ENCODE measurements at regions not wholly inside any gene's neighbourhood (a gene's known extent, or its start where the extent isn't known, plus 50 kb on each side); places are given as distances from the start of the nearest gene placed in this dataset.

GRCh38 chr21:35342440-35342839, 293.3 kb upstream of the RUNX1 start:
- FAIRE-seq (no peak), DNase-seq (ENCODE audit: low spot score in 2 of 2) (no peak)

- DNase-seq (ENCODE audit: low spot score in 2 of 2): no peak
- FAIRE-seq: no peak
Measured at GRCh38 chr21:35340273-35340672, 291.2 kb upstream of the RUNX1 start.

GRCh38 chr21:35338881-35339632, 290.0 kb upstream of the RUNX1 start:
- DNase-seq (ENCODE audit: low spot score in 2 of 2) (no peak), FAIRE-seq (no peak)

DNA sequence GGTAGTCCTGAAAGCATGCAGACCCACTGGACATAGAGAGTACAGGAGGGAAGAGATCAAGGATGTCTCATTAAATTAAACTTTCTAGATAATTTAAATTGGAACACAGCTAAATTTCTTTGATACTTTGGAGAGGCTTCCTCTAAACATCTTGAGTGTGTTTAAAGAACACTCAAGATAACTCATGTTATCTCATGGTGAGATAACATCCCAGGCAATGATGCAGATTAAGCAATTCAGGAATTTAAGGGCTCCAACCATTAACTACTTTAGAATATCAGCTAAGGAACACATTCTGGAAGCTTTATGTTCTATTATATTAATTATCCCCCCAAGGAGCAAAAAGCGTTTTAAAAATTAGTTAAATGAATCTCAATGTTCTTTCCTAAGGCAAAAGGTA, 289.2 kb upstream of the RUNX1 start:
- no peak for FAIRE-seq
- no peak for DNase-seq (ENCODE audit: low spot score in 2 of 2)

- FAIRE-seq: no peak
- DNase-seq (ENCODE audit: low spot score in 2 of 2): no peak
Measured at GRCh38 chr21:35337573-35337972, 288.5 kb upstream of the RUNX1 start.

DNA sequence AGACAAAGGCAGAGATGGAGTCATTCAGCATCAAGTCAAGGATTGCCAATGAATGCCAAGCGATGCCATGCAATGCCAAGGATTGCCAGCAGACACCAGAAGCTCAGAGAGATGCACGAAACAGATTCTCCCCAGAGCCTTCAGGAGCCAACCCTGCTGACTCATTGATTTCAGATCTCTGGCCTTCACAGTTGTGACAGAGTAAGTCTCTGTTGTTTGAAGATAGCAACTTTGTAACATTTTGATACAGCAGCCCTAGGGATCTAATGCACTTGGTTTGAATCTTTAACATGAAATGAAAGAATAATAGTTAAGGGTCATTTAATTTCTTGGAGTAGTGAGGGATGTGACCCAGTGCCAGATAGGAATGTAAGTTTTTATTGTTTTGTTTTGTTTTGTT, 287.4 kb upstream of the RUNX1 start:
- FAIRE-seq (no peak), DNase-seq (ENCODE audit: low spot score in 2 of 2) (no peak)

DNA sequence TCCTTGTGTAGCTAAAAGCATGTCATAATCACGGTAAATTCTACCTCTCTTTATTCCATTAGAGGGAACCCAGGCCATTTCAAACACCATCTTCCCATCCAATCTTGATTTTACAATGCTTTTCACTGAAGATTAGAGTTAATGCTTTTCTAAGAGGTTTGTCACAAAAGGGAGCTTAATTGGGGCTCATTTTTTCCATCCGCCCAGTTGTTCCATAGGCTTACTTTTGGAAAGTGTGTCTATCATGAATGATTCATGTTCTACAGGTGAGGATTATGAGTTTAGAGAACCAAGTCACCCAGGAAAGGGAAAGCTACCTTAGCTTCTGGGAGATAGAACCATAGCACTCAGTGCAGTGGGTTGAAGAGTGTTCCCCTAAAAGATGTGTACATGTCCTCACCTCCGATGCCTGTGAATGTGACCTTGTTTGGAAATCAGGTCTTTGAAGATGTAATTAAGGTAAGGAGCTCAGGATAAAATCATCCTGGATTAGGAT, 286.9 kb upstream of the RUNX1 start:
- no peak for FAIRE-seq
- DNase-seq (ENCODE audit: low spot score in 2 of 2): no peak

- no peak for FAIRE-seq
- DNase-seq (ENCODE audit: low spot score in 2 of 2): no peak
Measured at GRCh38 chr21:35333831-35334618, 284.9 kb upstream of the RUNX1 start.

DNA sequence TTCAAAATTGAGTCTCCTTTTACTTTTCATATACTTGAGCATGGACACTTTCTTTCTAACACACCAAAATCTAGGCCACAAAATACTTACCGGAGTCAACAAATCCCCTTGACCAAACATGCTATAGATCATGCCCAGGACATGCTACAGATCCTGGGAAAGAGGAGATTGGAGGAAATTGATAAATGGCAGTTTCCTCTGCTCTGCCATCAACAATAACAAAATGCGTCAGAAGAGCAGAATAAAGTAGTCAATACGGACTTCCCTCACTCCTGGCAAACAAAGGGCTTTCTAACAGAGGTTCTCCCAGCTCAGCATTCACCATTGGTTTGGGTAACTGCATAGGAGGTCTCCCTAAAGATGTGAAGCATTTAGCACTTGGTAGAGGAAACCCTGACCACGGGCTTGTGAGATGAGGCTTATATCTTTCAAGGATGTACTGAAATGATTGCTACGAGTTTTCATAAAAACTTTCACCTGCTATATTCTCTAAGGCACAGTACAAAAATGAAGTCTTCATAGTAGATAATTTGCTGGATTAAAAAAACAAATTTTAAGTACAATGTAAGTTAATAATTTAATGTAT, 283.8 kb upstream of the RUNX1 start:
- FAIRE-seq (no peak), DNase-seq (ENCODE audit: low spot score in 2 of 2) (no peak)

- DNase-seq (ENCODE audit: low spot score in 2 of 2) (no peak), FAIRE-seq (peak; percentile 33)
Measured at GRCh38 chr21:35329940-35330660, 281.0 kb upstream of the RUNX1 start.

DNA sequence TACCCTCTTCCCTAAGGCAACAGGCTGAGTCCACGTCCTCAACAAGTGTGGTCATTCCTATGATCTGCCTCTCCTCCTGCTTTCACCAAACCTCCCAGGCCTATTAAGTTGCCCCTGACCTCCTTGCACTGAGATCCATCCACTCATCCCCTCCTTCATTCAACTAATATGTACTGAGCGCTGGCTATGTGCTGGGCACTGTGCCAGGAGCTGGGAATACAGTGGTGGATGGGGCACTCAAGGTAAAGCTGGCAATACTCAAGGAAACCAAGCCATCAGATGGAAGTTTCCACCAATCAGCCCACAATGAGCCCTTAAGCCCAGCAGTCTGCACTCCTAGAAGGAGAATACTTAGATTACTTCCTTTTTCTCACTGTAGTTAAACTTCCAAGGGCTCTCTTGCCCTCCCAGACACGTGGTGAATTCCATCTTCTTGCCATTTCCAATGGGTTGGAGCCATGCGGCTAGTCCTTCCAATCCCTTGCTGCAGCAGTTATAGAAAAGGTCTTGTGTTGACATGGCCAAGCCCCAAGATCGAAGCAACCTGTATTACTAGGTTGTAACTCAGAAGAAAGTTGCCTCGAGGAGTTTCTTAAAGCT, 279.9 kb upstream of the RUNX1 start:
- FAIRE-seq (no peak), DNase-seq (ENCODE audit: low spot score in 2 of 2) (no peak)

DNA sequence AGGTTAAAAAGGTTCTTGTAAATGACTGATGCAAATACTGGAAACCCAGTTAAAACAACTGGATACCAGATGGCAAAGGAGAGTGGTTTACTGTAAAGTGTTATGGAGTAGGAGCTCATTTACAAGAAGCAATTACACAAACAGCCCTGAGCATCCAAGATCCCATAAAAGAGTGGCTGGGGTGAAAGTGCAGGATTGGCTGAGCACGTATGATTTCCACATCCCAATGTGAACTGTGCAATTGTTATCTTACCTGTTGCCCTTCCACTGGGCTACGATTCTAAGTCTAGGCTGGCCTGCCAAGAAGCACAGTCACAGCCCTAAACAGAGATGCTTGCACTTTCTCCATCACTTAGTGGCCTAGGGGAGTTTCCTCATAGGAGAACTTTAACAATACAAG, 277.6 kb upstream of the RUNX1 start:
- no peak for FAIRE-seq
- DNase-seq (ENCODE audit: low spot score in 2 of 2): no peak

DNA sequence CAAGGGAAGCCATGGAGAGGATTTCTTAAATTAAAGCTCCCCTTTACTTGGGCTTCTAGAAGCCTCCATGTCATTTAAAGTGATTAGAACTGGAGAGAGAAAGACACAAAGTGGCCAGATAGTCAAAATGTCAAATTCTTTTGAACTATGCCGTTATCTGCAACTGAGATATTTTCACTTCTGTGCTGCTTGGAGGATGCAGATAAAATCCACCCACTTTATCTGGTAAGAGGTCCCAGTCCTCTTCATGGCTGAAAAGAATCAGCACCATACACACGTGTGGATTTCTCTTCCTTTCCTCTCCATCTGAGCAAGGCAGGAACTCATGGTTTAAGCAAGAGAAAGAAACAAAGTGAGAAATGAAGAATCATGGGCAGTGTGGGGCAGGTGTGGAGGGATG, 276.9 kb upstream of the RUNX1 start:
- DNase-seq (ENCODE audit: low spot score in 2 of 2) (no peak), FAIRE-seq (no peak)

GRCh38 chr21:35324372-35325220, 275.5 kb upstream of the RUNX1 start:
- FAIRE-seq (no peak), DNase-seq (ENCODE audit: low spot score in 2 of 2) (no peak)

DNA sequence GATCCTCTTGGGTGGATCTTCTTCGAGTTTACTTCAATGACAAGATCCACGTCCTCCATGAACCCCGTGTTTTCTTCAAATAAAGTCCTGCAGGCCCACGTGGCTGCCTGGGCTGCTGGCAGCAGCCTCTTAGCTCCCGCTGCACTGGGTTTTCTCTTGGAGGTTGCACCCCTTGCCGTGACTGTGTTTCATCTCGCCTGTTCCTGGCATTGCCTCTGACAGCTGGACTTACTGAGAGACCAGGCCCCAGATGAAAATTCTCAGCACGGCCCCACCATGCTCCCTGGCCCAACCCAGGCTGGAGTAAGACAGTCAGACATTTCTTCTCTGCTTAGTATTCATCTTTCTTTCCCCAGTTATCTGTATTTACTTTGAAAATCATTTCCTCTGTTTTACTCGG, 274.8 kb upstream of the RUNX1 start:
- no peak for DNase-seq (ENCODE audit: low spot score in 2 of 2)
- FAIRE-seq: no peak

- FAIRE-seq (no peak), DNase-seq (ENCODE audit: low spot score in 2 of 2) (no peak)
Measured at GRCh38 chr21:35321322-35322200, 272.5 kb upstream of the RUNX1 start.

- DNase-seq (ENCODE audit: low spot score in 2 of 2): no peak
- no peak for FAIRE-seq
Measured at GRCh38 chr21:35319684-35320283, 270.7 kb upstream of the RUNX1 start.

DNA sequence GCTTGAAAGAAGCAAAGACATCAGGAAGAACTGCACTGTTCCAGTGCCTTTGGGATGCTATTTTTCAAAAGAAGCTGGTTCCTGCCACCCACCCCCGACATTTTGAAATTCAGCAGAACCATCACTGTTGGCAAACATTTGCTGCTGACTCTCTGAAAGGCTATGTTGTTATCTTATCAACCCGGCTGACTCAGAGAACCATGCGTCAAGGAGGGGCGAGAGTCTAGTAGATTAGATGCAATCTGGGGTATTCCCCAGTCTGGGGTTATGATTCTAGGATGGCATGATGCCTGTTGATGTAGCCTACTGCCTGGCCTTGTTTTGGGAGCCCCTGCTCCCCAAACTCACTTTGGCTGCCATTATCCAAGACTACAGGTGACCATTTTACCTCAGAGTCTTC, 267.8 kb upstream of the RUNX1 start:
- DNase-seq (ENCODE audit: low spot score in 2 of 2) (no peak), FAIRE-seq (no peak)
